GM19397 (cell line): ENCODE measurements at regions not wholly inside any gene's neighbourhood (a gene's known extent, or its start where the extent isn't known, plus 50 kb on each side); places are given as distances from the start of the nearest gene placed in this dataset.
"Not testable (repeated sequence)": the region's sequence is repeated elsewhere in the genome, so short reads cannot be mapped to it uniquely, and the experiment has no call there.

Experiments
- ATAC-seq: cut with Tn5 transposase; IDR thresholded peaks from one replicate; pipeline ENCODE4 v1.9.1; 2021; ENCODE audit warnings: mild to moderate bottlenecking, moderate library complexity; ENCODE audit not compliant: unreplicated experiment

- ATAC-seq = no peak
Observed at GRCh38 chr4:60581919-60582536, 618.1 kb upstream of the ADGRL3 start.

GRCh38 chr4:60588556-60588955 lies 611.6 kb upstream of the ADGRL3 start:
- no peak for ATAC-seq

DNA sequence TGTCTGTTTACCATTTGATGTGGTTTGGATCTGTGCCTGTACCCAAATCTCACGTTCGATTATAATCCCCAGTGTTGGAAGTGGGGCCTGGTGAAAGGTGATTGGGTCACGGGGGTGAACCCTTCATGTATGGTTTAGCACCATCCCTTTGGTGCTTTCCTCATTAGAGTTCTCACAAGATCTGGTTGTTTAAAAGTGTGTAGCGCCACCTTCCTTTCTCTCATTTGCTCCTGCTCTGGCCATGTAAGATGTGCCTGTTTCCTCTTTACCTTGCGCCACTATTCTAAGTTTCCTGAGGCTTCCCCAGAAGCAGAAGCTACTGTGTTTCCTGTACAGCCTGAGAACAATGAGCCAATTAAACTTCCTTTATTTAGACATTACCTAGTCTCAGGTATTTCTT lies 610.7 kb upstream of the ADGRL3 start:
- no peak for ATAC-seq

DNA sequence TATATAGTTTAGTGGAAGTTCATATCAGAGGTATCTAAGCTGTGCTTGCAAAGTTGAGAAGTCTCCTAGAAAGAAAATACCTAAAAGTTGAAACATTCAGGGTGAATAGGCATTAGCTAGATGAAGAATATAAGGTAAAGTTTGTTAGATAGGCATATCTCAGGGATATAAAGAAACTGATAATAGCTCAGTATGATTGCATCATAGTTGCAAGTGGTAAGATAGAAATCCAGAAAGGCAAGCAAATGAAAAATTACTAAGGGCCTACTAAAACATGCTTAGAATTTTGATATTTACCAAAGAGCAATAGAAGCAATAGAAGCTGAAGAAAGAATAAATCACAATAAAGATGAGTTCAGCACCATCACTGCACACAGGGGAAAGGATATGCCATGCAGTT lies 610.0 kb upstream of the ADGRL3 start:
- ATAC-seq = no peak

- no peak for ATAC-seq
Observed at GRCh38 chr4:60605646-60606354, 594.3 kb upstream of the ADGRL3 start.

DNA sequence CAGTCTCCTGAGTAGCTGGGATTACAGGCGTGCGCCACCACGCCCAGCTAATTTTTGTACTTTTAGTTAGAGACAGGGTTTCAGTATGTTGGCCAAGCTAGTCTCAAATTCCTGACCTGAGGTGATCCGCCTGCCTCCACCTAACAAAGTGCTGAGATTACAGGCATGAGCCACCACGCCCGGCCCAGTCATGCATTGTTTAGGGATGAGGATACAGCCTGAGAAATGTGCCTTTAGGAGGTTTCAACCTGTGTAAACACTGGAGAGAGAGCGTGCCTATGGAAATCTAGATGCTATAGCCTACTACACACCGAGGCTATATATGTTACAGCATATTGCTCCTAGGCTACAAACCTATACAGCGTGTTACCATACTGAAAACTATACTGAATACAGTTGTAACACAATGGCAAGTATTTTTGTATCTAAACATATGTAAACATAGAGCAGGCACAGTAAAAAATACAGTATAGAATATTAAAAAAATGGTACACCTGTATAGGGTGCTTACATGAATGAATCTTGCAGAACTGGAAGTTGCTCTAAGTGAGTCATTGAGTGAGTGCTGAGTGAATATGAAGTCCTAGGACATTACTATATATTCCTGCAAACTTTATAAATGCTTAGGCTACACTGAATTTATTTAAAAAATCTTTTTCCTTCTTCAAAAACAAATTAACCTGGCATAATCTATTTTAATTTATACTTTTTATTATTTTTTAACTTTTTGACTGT lies 588.2 kb upstream of the ADGRL3 start:
- ATAC-seq = no peak

DNA sequence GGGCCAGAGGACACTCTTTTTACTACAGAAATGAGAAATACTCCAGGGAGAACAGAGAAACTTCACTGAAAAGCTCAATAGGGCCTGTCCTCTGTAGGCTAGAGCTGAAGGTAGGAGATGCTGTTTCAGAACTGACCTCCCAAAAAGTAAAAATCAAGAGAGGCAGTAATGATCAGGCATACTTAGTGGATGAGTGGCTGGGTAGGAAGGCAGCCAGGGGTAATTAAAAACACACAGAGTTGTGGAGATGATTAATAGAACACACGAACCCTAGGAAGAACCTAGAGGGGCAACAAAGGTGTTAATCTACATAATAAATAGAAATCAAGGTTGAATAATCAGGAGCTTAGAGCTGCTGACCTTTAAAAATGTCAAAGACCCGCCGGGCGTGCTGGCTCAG lies 582.4 kb upstream of the ADGRL3 start:
- no peak for ATAC-seq

- no peak for ATAC-seq
Observed at GRCh38 chr4:60619531-60620305, 580.4 kb upstream of the ADGRL3 start.

GRCh38 chr4:60637976-60638375 lies 562.1 kb upstream of the ADGRL3 start:
- no peak for ATAC-seq

- no peak for ATAC-seq
Observed at GRCh38 chr4:60648774-60649173, 551.4 kb upstream of the ADGRL3 start.

DNA sequence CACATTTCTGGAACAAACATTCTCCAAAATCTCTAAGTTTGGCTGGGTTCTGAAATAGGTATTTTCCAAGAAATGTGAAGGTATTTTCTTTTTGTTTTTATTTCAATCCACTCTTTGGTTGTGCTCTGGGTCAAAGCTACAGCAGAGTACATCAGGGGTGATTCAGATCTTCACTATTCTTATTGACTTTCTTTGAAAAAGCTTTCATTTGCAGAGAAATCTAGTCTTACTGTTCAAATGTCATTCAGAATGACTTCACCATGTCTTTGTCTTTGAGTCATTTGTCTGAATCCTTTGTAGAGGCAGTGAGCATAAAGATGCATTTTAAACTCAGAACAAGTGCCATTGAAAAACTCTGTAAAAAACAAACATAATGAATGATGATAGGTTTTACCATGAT lies 547.2 kb upstream of the ADGRL3 start:
- no peak for ATAC-seq

DNA sequence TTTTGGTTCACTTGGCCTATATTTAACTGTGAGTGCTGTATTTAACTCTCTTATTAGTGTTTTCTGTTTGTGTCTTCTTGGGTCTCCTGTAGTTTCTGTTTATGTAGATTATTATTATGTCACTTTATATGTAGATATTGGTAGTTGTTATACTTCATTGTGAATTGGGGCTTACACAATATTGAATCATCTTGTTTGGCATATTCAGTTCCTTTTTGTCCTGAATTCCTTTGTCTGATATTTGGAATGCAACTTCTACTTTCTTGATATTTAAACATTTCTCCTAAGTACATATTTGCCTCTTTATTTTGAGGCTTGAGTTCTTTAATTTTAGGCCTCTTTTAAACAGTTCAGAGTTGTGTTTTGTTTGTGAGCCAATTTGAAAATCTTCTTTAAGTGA lies 544.8 kb upstream of the ADGRL3 start:
- ATAC-seq = no peak

- ATAC-seq = no peak
Observed at GRCh38 chr4:60656171-60656570, 544.0 kb upstream of the ADGRL3 start.

DNA sequence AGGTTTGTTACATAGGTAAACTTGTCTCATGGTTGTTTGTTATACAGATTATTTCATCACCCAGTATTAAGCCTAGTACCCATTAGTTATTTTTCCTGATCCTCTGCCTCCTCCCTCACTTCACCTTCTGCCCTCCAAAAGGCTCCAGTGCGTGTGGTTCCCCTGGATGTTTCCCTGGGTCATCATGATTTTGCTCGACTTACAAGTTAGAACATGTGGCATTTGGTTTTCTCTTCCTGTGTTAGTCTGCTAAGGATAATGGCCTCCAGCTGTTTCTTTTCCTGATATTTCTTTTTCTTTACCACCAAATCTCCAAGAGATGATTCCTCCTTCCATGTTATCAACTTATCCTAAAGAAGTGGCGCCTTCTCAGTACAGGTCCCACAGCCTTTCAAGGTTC lies 543.1 kb upstream of the ADGRL3 start:
- ATAC-seq = no peak

- no peak for ATAC-seq
Observed at GRCh38 chr4:60657807-60658206, 542.3 kb upstream of the ADGRL3 start.

- ATAC-seq = no peak
Observed at GRCh38 chr4:60663769-60664168, 536.4 kb upstream of the ADGRL3 start.

DNA sequence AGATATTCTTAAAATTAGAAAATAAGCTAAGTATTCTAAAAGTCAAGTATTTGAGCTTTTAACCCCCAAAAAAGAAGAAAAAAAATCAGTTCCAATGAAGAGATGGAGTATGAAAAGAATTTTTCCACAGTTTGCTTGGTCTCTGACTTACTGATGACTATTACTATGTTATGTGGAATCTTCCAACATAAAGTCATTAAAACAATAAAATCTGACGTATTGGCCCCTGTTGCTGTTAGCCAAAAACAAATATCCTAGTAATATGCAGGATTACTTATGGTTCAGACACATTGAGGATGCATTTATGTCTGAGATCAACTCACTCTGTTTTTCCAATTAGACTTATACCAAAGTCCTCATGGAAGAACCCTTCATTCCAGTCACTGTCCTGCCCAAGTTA lies 517.2 kb upstream of the ADGRL3 start:
- ATAC-seq = no peak

DNA sequence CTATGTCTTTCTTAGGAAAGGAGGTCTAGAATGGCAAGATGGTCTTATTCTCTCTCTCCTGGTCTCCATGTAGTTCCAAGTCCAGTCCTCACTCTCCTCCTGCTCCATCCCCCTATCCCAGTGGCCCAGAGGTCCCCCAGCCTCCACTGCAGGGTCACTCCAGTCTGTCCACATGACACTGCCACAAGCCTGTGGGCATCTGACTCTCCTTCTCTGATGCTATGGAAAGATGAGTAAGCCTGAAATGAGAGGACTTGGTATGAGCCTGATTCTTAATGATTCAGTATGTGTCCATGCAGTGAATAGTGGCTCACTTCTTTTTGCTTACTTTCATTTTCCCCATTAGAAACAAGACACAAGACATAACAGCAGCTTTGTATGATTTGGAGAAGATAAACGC lies 516.8 kb upstream of the ADGRL3 start:
- no peak for ATAC-seq

GRCh38 chr4:60683973-60684372 lies 516.2 kb upstream of the ADGRL3 start:
- ATAC-seq = no peak

GRCh38 chr4:60696062-60696461 lies 504.1 kb upstream of the ADGRL3 start:
- ATAC-seq = not testable (repeated sequence)

GRCh38 chr4:60709061-60709460 lies 491.1 kb upstream of the ADGRL3 start:
- ATAC-seq = no peak
